NCI-H1105 (cell line): ENCODE measurements at regions not wholly inside any gene's neighbourhood (a gene's known extent, or its start where the extent isn't known, plus 50 kb on each side); places are given as distances from the start of the nearest gene placed in this dataset.

Experiments
- DNase-seq: peaks from one replicate; lab custom pipeline; 2025; lab: John Stamatoyannopoulos, UW

GRCh38 chr5:18111906-18112465, 477.7 kb downstream of the TAF11L14 start:
- DNase-seq = no peak

DNA sequence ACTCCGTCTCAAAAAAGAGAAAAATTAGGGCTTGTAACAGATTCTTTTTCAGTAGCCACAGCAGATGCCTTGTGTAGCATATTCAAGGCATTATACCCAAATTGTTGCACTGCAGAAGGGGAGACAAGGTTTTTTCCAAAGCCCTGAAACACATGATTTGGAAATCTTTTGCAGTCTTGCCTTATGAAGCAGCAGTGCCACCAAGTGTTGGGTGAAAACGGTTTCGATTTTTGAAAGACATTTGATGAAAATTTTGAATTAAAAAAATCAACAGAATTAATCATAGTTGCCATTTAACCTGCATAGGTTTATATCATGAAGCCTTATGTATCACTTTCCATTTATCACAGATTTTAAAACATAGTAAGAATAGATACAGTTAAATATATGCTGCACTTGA, 479.5 kb downstream of the TAF11L14 start:
- no peak for DNase-seq

GRCh38 chr5:18114151-18114757, 480.0 kb downstream of the TAF11L14 start:
- DNase-seq = no peak

- DNase-seq = no peak
Measured at GRCh38 chr5:18117968-18118367, 483.7 kb downstream of the TAF11L14 start.

DNA sequence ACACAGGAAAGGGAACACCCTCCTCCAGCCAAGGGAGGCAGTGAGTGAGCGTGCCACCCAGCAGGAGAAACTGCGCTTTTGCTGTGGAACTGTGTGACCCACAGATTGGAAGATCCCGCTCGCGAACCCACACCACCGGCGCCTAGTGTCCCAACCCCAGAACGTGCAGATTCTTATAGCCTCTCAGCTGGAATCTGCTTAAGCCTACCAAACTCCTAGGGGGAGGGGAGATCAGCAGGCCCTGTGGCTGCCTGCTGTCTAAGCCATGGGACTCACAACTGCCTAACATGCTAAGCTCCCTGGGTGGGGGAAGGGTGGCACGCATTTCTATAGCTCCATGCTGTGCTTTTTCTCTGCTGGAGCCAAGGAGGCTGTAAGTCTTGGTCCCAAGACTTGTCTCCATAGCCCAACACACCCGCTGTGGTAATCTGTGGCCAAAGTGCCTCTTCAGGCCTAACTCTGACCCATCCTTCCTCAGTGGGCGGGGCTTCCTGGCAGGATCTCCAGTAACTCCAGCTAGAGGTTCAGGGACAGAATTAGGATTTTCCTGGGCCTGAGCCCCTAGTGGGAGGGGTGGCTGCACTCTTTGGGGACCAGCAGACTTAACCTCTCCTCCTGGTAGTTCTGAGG, 485.0 kb downstream of the TAF11L14 start:
- no peak for DNase-seq

GRCh38 chr5:18141222-18141621, 507.0 kb downstream of the TAF11L14 start:
- DNase-seq = no peak

GRCh38 chr5:18142831-18143230, 508.6 kb downstream of the TAF11L14 start:
- no peak for DNase-seq

DNA sequence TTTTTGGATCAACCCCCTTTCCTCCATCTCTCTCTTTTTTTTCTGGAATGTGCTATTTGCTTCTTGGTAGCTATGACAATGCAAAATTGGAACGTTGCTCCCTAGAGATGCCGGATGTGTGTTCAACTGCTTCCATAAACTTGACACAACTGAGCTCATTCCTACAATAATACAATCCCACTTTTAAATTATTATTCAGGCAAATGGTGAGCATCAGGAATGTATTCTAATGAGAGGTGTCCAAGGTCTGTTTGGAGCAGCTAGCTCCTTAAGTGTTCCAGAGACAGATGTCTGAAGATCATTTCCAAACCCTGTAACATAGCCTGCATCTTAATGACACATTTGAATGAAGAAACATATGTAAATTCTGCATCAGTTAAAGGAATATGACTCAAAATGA, 518.4 kb downstream of the TAF11L14 start:
- DNase-seq = no peak

DNA sequence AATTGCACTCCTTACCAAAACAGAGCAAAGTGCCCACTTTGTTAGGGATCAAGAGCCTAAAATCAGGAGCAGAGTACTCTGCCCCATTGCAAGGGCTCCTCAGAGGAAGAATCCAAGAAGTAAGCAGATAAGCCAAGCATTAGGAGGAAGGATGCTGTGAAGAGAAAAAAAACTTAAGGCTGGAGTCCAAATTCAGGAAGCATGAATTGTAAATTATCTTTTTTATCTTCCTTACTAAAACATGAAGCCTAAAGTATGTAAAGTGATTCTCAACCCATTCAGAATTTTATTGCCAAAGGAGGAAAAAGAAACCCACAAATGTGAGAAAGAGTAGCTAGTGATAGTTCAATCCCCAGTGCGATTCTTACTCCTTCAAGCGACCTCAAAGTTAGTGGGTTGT, 523.9 kb downstream of the TAF11L14 start:
- no peak for DNase-seq

GRCh38 chr5:18159331-18159730, 525.1 kb downstream of the TAF11L14 start:
- DNase-seq = no peak

GRCh38 chr5:18171684-18172083, 537.4 kb downstream of the TAF11L14 start:
- no peak for DNase-seq

DNA sequence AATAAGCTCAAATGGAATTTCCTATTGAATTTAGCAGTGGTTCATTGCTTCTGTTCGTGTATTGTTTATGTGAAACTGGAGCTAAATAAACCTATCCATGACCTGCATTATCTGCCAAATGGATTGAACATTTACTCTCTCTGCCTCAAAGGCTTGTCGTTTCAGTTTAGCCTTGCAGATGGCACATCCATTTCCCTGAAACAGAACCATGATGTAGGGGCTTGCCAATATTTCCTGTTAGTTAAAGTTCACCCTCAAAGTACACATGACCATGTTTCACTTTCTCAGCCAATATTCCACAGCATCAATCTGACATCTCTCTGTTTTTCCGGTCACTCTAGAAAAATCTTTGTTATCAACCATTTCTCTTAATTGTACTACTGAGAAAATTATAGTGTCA, 545.3 kb downstream of the TAF11L14 start:
- DNase-seq = no peak

DNA sequence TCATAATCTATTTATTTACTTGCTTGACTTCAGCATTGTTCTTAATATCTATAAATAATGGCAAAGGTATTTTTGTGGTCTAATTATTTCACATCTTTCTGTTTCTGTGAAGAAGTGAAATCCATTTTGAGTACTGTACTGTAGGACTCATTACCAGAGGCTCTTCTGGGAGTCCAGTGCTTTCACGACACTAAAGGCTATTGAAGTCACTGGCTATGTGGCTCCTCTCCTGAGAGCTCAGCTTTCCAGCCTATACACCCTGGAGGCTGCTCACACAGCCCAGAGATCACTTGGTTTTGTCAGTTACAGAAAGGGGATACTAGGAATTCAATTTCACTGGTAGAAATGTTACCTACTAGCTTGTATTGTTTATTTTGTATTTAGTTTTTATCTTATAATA, 547.3 kb downstream of the TAF11L14 start:
- no peak for DNase-seq

GRCh38 chr5:18195910-18196309, 561.6 kb downstream of the TAF11L14 start:
- DNase-seq = no peak

DNA sequence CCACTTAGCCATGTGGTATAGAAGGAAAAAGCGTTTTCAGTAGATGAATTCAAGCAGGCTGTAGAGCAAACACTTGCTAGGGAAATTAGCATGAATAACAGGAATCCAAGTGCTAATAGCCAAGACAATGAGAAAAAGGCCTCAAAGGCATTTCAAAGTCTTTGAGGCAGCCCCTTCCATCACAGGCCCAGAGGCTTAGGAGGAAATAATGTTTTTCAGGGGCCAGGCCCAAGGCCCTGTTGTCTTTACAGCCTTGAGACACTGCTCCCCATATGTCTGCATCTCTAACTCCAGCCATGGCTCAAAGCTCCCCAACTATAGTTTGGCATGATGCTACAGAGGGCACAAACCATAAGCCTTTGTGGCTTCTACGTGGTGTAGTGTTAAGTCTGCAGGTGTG, 563.5 kb downstream of the TAF11L14 start:
- DNase-seq = no peak

GRCh38 chr5:18202164-18202563, 567.9 kb downstream of the TAF11L14 start:
- no peak for DNase-seq

DNA sequence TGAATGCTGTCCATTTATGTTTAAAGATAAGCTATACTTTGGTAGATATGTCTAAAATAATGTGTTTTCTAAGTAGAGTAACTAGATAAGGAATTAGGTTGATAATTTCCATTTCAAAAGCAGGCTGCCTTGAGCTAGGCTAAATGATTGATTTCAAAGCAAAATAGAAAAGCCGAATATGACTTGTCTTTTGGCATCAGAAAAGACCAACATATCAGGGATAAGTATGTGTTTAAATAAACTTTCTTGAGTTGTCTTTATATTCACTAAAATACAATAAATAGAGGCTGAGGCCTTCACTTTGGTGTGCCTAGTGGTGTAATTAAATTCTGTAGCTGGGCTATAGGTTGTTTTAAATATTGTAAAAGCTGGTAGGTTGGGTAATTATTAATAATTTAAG, 569.0 kb downstream of the TAF11L14 start:
- no peak for DNase-seq

GRCh38 chr5:18213666-18214065, 579.4 kb downstream of the TAF11L14 start:
- DNase-seq = no peak

- DNase-seq = no peak
Measured at GRCh38 chr5:18216016-18216415, 581.8 kb downstream of the TAF11L14 start.

- no peak for DNase-seq
Measured at GRCh38 chr5:18216729-18217128, 582.5 kb downstream of the TAF11L14 start.

- no peak for DNase-seq
Measured at GRCh38 chr5:18219241-18219640, 585.0 kb downstream of the TAF11L14 start.

GRCh38 chr5:18220631-18221030, 586.4 kb downstream of the TAF11L14 start:
- no peak for DNase-seq

DNA sequence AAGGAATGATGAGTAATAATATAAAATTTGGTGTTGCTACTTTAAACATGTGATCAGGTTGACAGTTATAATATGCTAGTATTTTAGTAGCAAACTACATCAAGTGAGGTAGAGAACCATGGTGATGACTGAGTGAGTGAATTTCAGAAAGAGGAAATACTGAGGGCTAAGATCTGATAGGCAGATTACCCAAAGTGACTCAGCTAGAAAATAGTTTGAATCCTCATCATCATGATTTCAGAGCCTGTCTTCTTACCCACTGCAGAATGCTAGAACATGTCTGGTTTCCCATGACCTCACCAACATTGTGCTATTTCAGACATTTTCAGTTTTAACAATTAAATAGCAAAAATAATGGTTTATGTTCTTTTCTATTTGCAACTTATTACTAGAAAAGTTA, 602.1 kb downstream of the TAF11L14 start:
- DNase-seq = no peak

DNA sequence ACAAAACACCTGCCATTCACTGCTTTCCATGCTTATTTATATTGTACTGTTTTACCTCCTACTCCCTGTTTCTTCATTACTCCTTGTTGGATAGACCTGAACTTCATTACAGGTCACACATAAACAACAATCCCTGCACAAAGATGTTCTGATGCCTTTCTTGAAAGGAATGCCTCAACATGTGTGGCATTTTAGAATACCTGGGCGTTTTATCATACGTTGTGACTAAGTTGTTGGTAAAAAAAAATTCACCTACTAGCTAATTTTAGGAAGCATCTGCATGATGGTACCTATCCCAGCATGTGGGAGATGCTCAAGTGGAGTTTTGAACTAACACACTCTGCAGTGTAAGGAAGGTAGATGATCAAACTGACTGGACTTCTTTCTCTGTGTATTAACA, 604.1 kb downstream of the TAF11L14 start:
- DNase-seq = no peak
